ENCODE measurements at regions not wholly inside any gene's neighbourhood (a gene's known extent, or its start where the extent isn't known, plus 50 kb on each side); places are given as distances from the start of the nearest gene placed in this dataset.

DNA sequence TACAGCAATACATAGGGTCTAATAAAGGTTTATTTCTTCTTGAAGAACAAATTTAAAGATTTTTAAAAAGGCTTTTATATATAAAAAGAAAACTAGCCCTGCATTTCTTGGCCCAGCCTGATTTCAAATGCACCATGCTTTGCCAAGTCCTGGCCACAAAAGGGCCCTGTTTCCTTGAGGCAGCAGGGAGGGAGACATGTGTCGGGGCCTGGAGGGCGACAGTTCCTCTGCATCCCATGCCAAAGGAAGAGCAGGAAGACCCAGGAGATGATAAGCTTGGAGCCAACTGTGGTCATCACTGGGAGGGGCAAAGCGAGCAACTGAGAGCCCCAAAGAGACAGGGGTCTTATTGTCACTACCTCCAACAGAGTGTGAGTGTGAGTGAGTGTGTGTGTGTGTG, 571.5 kb upstream of the PSMD7 start:
- Histone ChIP-seq H3K4me1 (no peaks in the 10 kb centered on the region), H3K27ac (no peak overlapping the region)
- no peak for DNase-seq

DNA sequence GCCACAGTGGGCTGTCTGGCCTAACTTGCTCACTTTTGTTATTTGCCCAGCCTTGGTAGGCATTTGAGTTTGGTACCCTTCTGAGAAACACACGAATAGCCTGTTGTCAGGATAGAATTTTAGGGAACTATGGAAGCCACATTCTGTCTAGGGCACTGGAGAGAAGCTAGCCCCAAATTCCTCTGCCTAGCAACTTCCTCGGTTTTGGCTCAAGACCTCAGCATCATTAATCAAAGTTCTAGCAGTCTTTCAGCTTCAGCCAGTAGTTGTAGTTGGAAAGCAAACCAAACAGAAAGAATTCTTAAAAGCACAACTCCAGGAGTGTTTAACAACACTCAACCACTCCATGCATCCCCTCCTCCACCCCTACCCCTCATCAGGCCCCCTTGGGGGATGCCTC, 572.1 kb upstream of the PSMD7 start:
- H3K27me3 ChIP-seq = no peaks in the 10 kb centered on the region
- no peak for DNase-seq
- no peak overlapping the region for H3K4me3 ChIP-seq
- H3K9me3 ChIP-seq = no peaks in the 10 kb centered on the region
- no peaks in the 10 kb centered on the region for H3K36me3 ChIP-seq
- TF ChIP-seq, protein P1, sequence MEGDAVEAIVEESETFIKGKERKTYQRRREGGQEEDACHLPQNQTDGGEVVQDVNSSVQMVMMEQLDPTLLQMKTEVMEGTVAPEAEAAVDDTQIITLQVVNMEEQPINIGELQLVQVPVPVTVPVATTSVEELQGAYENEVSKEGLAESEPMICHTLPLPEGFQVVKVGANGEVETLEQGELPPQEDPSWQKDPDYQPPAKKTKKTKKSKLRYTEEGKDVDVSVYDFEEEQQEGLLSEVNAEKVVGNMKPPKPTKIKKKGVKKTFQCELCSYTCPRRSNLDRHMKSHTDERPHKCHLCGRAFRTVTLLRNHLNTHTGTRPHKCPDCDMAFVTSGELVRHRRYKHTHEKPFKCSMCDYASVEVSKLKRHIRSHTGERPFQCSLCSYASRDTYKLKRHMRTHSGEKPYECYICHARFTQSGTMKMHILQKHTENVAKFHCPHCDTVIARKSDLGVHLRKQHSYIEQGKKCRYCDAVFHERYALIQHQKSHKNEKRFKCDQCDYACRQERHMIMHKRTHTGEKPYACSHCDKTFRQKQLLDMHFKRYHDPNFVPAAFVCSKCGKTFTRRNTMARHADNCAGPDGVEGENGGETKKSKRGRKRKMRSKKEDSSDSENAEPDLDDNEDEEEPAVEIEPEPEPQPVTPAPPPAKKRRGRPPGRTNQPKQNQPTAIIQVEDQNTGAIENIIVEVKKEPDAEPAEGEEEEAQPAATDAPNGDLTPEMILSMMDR (IDR thresholded peaks at IDR 0.05) = no peak
- TF ChIP-seq POLR2A (IDR thresholded peaks at IDR 0.05) = no peak
- H3K4me1 ChIP-seq = no peaks in the 10 kb centered on the region
- H3K27ac ChIP-seq = no peak overlapping the region

More for the DNA sequence above, 571.5 kb upstream of the PSMD7 start:
- Histone ChIP-seq H3K36me3 (no peaks in the 10 kb centered on the region), H3K4me3 (no peak overlapping the region), H3K27me3 (no peaks in the 10 kb centered on the region), H3K9me3 (no peaks in the 10 kb centered on the region)
- TF ChIP-seq POLR2A (IDR thresholded peaks at IDR 0.05) = no peak
- TF ChIP-seq, protein P1 (IDR thresholded peaks at IDR 0.05) = no peak

DNA sequence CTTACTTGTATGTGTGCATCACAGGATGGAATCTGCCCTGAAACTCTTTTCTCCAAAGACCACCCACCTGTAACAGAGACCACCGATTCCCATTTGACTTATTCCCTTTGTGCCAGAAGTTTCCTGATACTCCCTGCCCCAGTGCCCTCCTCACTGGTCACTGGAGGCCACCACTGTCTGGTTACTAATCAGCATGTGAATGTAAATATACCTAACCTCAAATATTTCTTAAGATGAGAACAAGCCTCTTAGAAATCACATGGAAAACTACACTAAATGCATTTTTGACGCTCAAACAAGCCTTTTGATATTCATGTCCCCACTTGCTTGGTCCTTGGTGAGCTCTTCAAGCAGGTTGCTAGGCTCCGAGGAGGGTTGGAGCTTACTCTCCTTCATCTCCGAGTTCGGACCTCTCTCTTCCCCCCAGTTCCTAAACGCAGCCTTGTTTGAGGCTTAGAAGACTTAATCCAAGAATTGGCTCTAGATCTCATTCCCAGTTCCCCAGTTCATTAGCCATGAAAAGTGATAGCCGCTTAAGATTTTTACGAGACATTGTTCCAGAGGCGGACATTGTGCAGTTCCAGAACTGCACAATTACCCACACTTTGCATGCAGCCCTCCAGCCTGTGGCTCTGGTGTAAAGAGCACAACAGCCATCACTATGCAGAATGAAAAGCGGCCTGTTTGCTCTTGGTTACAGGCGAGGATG, 579.2 kb upstream of the PSMD7 start:
- no peak for DNase-seq
- Histone ChIP-seq H3K36me3 (no peaks in the 10 kb centered on the region), H3K27ac (no peak overlapping the region), H3K27me3 (no peaks in the 10 kb centered on the region), H3K4me3 (no peak overlapping the region), H3K4me1 (no peaks in the 10 kb centered on the region), H3K9me3 (no peaks in the 10 kb centered on the region)
- TF ChIP-seq, protein P1 (IDR thresholded peaks at IDR 0.05) = no peak
- no peak for TF ChIP-seq POLR2A (IDR thresholded peaks at IDR 0.05)

DNA sequence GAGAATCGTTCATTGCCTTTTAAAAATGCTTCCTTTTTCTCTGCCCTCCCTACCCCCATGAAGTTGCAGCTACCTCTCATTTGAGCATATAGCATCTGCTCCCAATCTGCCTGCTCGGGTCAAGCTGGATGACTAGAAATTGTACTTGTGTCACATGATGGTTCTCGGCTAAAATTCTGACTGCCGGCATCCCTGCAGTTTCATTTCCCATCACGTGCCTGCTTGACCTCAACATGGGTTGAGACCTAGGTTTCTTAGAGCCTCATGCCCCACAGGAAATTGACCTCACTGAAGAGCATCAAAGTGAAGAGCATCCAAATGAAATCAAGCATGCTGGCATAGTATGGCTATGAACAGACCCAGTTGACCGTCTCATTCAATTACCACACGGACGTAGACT, 581.6 kb upstream of the PSMD7 start:
- H3K27me3 ChIP-seq = no peaks in the 10 kb centered on the region
- H3K36me3 ChIP-seq = no peaks in the 10 kb centered on the region
- TF ChIP-seq, protein P1 (IDR thresholded peaks at IDR 0.05) = no peak
- TF ChIP-seq POLR2A (IDR thresholded peaks at IDR 0.05) = no peak
- DNase-seq = no peak
- no peak overlapping the region for H3K4me3 ChIP-seq
- H3K27ac ChIP-seq = no peak overlapping the region
- no peaks in the 10 kb centered on the region for H3K9me3 ChIP-seq
- H3K4me1 ChIP-seq = no peaks in the 10 kb centered on the region

DNA sequence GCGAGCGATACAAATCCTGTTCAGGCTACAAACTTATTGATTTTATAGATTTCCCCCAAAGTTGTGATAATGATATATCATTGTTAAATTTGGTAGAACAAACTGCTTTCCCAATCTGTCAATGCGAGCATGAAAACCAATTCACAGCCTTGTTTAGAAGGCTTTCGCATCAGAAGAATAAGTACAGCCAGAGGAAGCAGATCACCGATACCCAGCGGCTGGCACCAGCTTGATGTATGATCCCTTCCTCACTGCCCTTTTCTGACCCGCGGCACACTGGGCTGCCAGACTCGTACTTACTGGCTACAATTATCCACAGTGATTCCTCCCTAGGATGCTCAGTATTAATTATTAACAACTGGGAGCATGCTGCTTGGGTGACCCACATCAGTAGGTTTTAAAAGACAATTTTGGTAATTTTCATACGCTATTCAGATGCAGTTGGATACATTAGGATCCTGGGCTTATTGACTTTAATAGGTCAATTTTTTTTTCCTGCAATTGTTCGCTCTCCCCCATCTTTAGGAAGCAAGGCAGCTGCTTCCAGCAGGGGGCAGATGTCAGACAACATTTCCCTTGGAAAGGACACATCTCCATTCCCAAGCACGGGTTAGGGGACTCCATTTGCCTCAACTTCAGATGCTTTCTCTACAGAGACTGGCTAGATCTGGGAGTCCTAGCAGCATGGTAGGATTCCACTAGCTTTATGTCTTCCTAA, 582.7 kb upstream of the PSMD7 start:
- Histone ChIP-seq H3K4me3 (no peak overlapping the region), H3K36me3 (no peaks in the 10 kb centered on the region), H3K4me1 (no peaks in the 10 kb centered on the region), H3K27me3 (no peaks in the 10 kb centered on the region), H3K9me3 (no peaks in the 10 kb centered on the region), H3K27ac (no peak overlapping the region)
- peak in 1 of 3 donors; percentile 49 for DNase-seq
- no peak for TF ChIP-seq POLR2A (IDR thresholded peaks at IDR 0.05)
- TF ChIP-seq, protein P1 (IDR thresholded peaks at IDR 0.05) = peak in 4 of 6 experiments; percentile 24 to 44 (median 32)
